Neural cell (in vitro differentiated cells): ENCODE measurements at regions not wholly inside any gene's neighbourhood (a gene's known extent, or its start where the extent isn't known, plus 50 kb on each side); places are given as distances from the start of the nearest gene placed in this dataset.

ENCODE experiments used
- H2AFZ ChIP-seq: fragments of 200-600, 300-800 bp; sonication (generic), shearing (Covaris generic); 2 replicates; pipeline ENCODE4 v1.6.0; 2014; ENCODE audit warnings: low read depth, mild to moderate bottlenecking, antibody characterized with exemption, low read length, moderate library complexity
- H3F3A ChIP-seq: fragments of 200-600 bp; shearing (Covaris generic); 2 replicates; pipeline ENCODE4 v1.6.1; 2016; ENCODE audit warnings: mild to moderate bottlenecking, moderate library complexity, mixed read lengths, antibody characterized with exemption, low read length; ENCODE audit not compliant: insufficient read depth, poor library complexity, severe bottlenecking
- H3K27ac ChIP-seq: fragments of 200-600, 300-800 bp; sonication (generic), shearing (Covaris generic); 2 replicates; pipeline ENCODE4 v1.5.1; 2014; ENCODE audit warnings: mild to moderate bottlenecking, low read length, moderate library complexity
- H3K27me3 ChIP-seq: fragments of 300-800, 200-600 bp; sonication (generic), shearing (Covaris generic); 2 replicates; pipeline ENCODE4 v1.6.0; 2014; ENCODE audit warnings: mild to moderate bottlenecking, low read depth, low read length, moderate library complexity; ENCODE audit not compliant: insufficient read depth
- H3K36me3 ChIP-seq: fragments of 300-800, 200-600 bp; sonication (generic), shearing (Covaris generic); 2 replicates; pipeline ENCODE4 v1.5.1; 2014; ENCODE audit warnings: mild to moderate bottlenecking, antibody characterized with exemption, low read length, moderate library complexity; ENCODE audit not compliant: insufficient read depth
- H3K4me2 ChIP-seq: fragments of 300-800, 200-600 bp; sonication (generic), shearing (Covaris generic); 2 replicates; pipeline ENCODE4 v1.6.0; 2014; ENCODE audit warnings: mild to moderate bottlenecking, low read length
- H3K4me3 ChIP-seq: fragments of 300-800, 200-600 bp; sonication (generic), shearing (Covaris generic); 2 replicates; pipeline ENCODE4 v1.5.1; 2014; ENCODE audit warnings: mild to moderate bottlenecking, low read length, moderate library complexity
- H3K79me2 ChIP-seq: fragments of 200-600 bp; shearing (Covaris generic); replicated peaks from 2 replicates; pipeline ENCODE4 v1.6.0; 2014; ENCODE audit warnings: mild to moderate bottlenecking, low read length, moderate library complexity; ENCODE audit not compliant: insufficient read depth
- H3K9ac ChIP-seq: fragments of 300-800, 200-600 bp; sonication (generic), shearing (Covaris generic); 2 replicates; pipeline ENCODE4 v1.6.1; 2016; ENCODE audit warnings: mild to moderate bottlenecking, low read length, mixed read lengths
- H3K9me2 ChIP-seq: fragments of 200-600 bp; shearing (Covaris generic); 2 replicates; pipeline ENCODE4 v1.6.1; 2016; ENCODE audit warnings: mild to moderate bottlenecking, low read length, mixed read lengths; ENCODE audit not compliant: insufficient read depth
- H3K9me3 ChIP-seq: fragments of 200-600, 300-800 bp; sonication (generic), shearing (Covaris generic); 2 replicates; pipeline ENCODE4 v1.6.1; 2016; ENCODE audit warnings: mild to moderate bottlenecking, mixed run types, low read length, moderate library complexity, mixed read lengths
- H4K20me1 ChIP-seq: fragments of 200-600 bp; shearing (Covaris generic); 2 replicates; pipeline ENCODE4 v1.6.1; 2016; ENCODE audit warnings: mild to moderate bottlenecking, mixed run types; ENCODE audit not compliant: insufficient read depth
- CTCF ChIP-seq: fragments of 450-650 bp; IDR thresholded peaks from 2 replicates; pipeline ENCODE4 v1.5.1; 2014; ENCODE audit warnings: antibody characterized with exemption, mild to moderate bottlenecking, moderate library complexity; ENCODE audit not compliant: poor library complexity, severe bottlenecking
- EP300 ChIP-seq: fragments of 450-650 bp; conservative IDR thresholded peaks from 2 replicates; pipeline ENCODE4 v1.6.1; 2014; ENCODE audit warnings: antibody characterized with exemption, mild to moderate bottlenecking, moderate library complexity; ENCODE audit not compliant: poor library complexity, severe bottlenecking
- EZH2 ChIP-seq: fragments of 200-600, 300-800 bp; shearing (Covaris generic), sonication (generic); IDR thresholded peaks from 2 replicates; pipeline ENCODE4 v1.6.1; 2014; ENCODE audit warnings: antibody characterized with exemption, low read length, borderline replicate concordance, mild to moderate bottlenecking; ENCODE audit not compliant: insufficient read depth, poor library complexity, severe bottlenecking
- MXI1 ChIP-seq: fragments of 450-650 bp; conservative IDR thresholded peaks from 2 replicates; pipeline ENCODE4 v1.6.1; 2014; ENCODE audit warnings: antibody characterized with exemption, mild to moderate bottlenecking; ENCODE audit not compliant: poor library complexity, severe bottlenecking
- POLR2AphosphoS5 ChIP-seq: IDR thresholded peaks from 2 replicates; pipeline ENCODE4 v1.6.1; 2012
- RAD21 ChIP-seq: fragments of 450-650 bp; conservative IDR thresholded peaks from 2 replicates; pipeline ENCODE4 v1.6.1; 2014; ENCODE audit warnings: antibody characterized with exemption, mild to moderate bottlenecking, moderate library complexity
- REST ChIP-seq: IDR thresholded peaks from 2 replicates; pipeline ENCODE4 v1.6.1; 2012; ENCODE audit warnings: borderline replicate concordance
- SMC3 ChIP-seq: fragments of 450-650 bp; conservative IDR thresholded peaks from 2 replicates; pipeline ENCODE4 v1.6.1; 2014; ENCODE audit warnings: antibody characterized with exemption, mild to moderate bottlenecking, moderate library complexity; ENCODE audit not compliant: poor library complexity
- TAF1 ChIP-seq: IDR thresholded peaks from 2 replicates; pipeline ENCODE4 v1.6.1; 2012; ENCODE audit warnings: low read depth

GRCh38 chr3:13134166-13134878 lies 61.1 kb upstream of the IQSEC1 start:
- no peak overlapping the region for H2AFZ ChIP-seq
- H3K9me2 ChIP-seq, result no peaks in the 10 kb centered on the region
- H3K27ac ChIP-seq, result no peak overlapping the region
- H3K36me3 ChIP-seq, result no peaks in the 10 kb centered on the region
- no peaks in the 10 kb centered on the region for H3K79me2 ChIP-seq
- no peak overlapping the region for H3K4me2 ChIP-seq
- no peaks in the 10 kb centered on the region for H3K9me3 ChIP-seq
- H4K20me1 ChIP-seq, result no peaks in the 10 kb centered on the region
- H3K27me3 ChIP-seq, result no peaks in the 10 kb centered on the region
- no peak overlapping the region for H3K9ac ChIP-seq
- TF ChIP-seq RAD21, result no peak
- TF ChIP-seq TAF1, result no peak
- no peak for TF ChIP-seq EP300
- TF ChIP-seq REST, result no peak
- TF ChIP-seq POLR2AphosphoS5, result no peak
- TF ChIP-seq SMC3, result no peak
- TF ChIP-seq EZH2, result no peak
- no peak for TF ChIP-seq CTCF
- no peak for TF ChIP-seq MXI1
- H3F3A ChIP-seq, result no peaks in the 10 kb centered on the region
- no peak overlapping the region for H3K4me3 ChIP-seq

GRCh38 chr3:13133471-13133981 lies 60.3 kb upstream of the IQSEC1 start:
- H2AFZ ChIP-seq, result no peak overlapping the region
- H3K9me3 ChIP-seq, result no peaks in the 10 kb centered on the region
- H3K27me3 ChIP-seq, result no peaks in the 10 kb centered on the region
- H3K4me3 ChIP-seq, result no peak overlapping the region
- TF ChIP-seq REST (no peak), SMC3 (no peak), EZH2 (no peak), TAF1 (no peak), EP300 (no peak), POLR2AphosphoS5 (no peak), MXI1 (no peak), RAD21 (no peak), CTCF (no peak)
- H3K9me2 ChIP-seq, result no peaks in the 10 kb centered on the region
- no peaks in the 10 kb centered on the region for H3F3A ChIP-seq
- no peaks in the 10 kb centered on the region for H3K79me2 ChIP-seq
- H4K20me1 ChIP-seq, result no peaks in the 10 kb centered on the region
- no peaks in the 10 kb centered on the region for H3K36me3 ChIP-seq
- no peak overlapping the region for H3K27ac ChIP-seq
- no peak overlapping the region for H3K4me2 ChIP-seq
- H3K9ac ChIP-seq, result no peak overlapping the region
